ENCODE measurements at regions not wholly inside any gene's neighbourhood (a gene's known extent, or its start where the extent isn't known, plus 50 kb on each side); places are given as distances from the start of the nearest gene placed in this dataset.

DNA sequence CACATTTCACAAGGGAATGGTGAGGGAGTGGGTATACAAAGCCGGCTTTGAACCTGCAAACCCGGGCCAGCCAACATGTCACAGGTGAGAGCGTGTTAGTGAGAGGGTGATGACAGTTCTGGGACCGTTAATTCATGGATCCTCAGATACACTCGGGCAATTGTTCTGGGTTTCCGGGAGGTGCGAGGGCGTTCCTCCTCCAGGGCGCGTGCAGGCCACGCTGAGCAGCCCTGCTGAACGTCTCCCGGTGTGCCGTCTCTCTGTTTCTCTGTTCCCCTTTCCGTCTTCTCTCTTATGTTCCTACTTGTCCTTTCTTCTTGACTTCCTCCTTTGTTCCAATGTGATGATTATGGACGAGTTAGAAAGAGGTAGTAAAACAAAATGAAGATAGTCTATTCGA lies 130.0 kb upstream of the GMDS start:
- no peak overlapping the region for H3K4me3 ChIP-seq (ENCODE audit: low read length)
- no peaks in the 10 kb centered on the region for H4K20me1 ChIP-seq (ENCODE audit: control insufficient read depth, insufficient read depth, low read depth, low read length)
- H3K9me2 ChIP-seq (replicated peaks; ENCODE audit: control insufficient read depth, low read length) = no peaks in the 10 kb centered on the region
- H3K36me3 ChIP-seq (ENCODE audit: control insufficient read depth, low read length) = no peaks in the 10 kb centered on the region
- no peaks in the 10 kb centered on the region for H3K27me3 ChIP-seq (ENCODE audit: control insufficient read depth, low read length)
- H3K4me1 ChIP-seq (ENCODE audit: control insufficient read depth, low read length) = no peaks in the 10 kb centered on the region
- no peaks in the 10 kb centered on the region for H3K79me2 ChIP-seq (ENCODE audit: control insufficient read depth, low read length)
- H3K4me2 ChIP-seq (ENCODE audit: low read length) = no peak overlapping the region
- TF ChIP-seq, protein P1, sequence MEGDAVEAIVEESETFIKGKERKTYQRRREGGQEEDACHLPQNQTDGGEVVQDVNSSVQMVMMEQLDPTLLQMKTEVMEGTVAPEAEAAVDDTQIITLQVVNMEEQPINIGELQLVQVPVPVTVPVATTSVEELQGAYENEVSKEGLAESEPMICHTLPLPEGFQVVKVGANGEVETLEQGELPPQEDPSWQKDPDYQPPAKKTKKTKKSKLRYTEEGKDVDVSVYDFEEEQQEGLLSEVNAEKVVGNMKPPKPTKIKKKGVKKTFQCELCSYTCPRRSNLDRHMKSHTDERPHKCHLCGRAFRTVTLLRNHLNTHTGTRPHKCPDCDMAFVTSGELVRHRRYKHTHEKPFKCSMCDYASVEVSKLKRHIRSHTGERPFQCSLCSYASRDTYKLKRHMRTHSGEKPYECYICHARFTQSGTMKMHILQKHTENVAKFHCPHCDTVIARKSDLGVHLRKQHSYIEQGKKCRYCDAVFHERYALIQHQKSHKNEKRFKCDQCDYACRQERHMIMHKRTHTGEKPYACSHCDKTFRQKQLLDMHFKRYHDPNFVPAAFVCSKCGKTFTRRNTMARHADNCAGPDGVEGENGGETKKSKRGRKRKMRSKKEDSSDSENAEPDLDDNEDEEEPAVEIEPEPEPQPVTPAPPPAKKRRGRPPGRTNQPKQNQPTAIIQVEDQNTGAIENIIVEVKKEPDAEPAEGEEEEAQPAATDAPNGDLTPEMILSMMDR (IDR thresholded peaks at IDR 0.05; ENCODE audit: low read depth, low read length, poor library complexity, severe bottlenecking) = no peak
- TF ChIP-seq EZH2phosphoT487 (IDR thresholded peaks at IDR 0.05; ENCODE audit: borderline replicate concordance, low read length) = no peak
- H3K9me3 ChIP-seq (ENCODE audit: control insufficient read depth, insufficient read depth, low read length) = no peaks in the 10 kb centered on the region
- H3F3A ChIP-seq (ENCODE audit: control insufficient read depth, insufficient read depth) = no peaks in the 10 kb centered on the region
- H3K27ac ChIP-seq (ENCODE audit: low read depth, low read length) = no peak overlapping the region

DNA sequence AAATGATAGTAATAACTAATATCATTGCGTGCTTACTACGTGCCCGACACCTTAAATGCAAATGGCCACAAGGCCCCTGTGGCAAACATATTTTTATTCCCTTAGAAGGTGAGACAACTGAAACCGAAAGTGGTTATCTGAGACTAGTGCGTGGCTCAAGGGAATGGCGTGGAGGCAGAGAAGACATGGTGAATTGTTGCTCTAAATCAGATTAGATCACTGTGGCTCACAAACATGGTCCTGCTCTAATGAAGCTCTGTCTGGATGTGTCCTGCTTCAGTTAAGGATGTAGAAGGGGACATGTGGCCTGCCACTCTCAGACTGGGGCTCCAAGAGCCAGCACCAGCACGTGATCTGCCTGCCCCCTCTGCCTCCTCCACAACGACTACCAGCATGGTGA lies 124.2 kb upstream of the GMDS start:
- Histone ChIP-seq H3K79me2 (ENCODE audit: control insufficient read depth, low read length) (no peaks in the 10 kb centered on the region), H3K4me2 (ENCODE audit: low read length) (no peak overlapping the region), H4K20me1 (ENCODE audit: control insufficient read depth, insufficient read depth, low read depth, low read length) (no peaks in the 10 kb centered on the region), H3K27ac (ENCODE audit: low read depth, low read length) (no peak overlapping the region), H3K9me2 (replicated peaks; ENCODE audit: control insufficient read depth, low read length) (no peaks in the 10 kb centered on the region), H3K27me3 (ENCODE audit: control insufficient read depth, low read length) (no peaks in the 10 kb centered on the region), H3K9me3 (ENCODE audit: control insufficient read depth, insufficient read depth, low read length) (no peaks in the 10 kb centered on the region), H3K4me1 (ENCODE audit: control insufficient read depth, low read length) (no peaks in the 10 kb centered on the region), H3K36me3 (ENCODE audit: control insufficient read depth, low read length) (no peaks in the 10 kb centered on the region), H3F3A (ENCODE audit: control insufficient read depth, insufficient read depth) (no peaks in the 10 kb centered on the region), H3K4me3 (ENCODE audit: low read length) (no peak overlapping the region)
- no peak for TF ChIP-seq EZH2phosphoT487 (IDR thresholded peaks at IDR 0.05; ENCODE audit: borderline replicate concordance, low read length)
- TF ChIP-seq, protein P1 (IDR thresholded peaks at IDR 0.05; ENCODE audit: low read depth, low read length, poor library complexity, severe bottlenecking) = no peak

DNA sequence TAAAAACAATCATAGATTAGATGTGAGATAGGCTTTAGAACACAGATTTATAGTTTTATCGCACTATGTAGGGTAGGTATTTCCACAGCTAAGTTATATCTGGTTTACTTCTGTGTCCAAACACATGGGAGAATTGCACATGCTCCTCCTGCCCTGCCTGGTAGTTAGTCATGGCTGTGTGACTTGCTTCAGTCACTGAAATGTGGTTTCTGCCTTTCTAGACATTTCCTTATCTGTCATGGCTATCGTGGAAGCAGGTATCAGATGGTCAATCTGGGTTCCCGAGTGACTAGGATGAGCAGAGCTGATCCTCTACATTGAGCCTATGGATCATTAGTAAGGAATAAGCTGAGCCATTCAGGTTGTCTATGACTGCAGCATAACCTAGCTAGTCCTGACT lies 117.8 kb upstream of the GMDS start:
- H3K9me3 ChIP-seq (ENCODE audit: control insufficient read depth, insufficient read depth, low read length) = no peaks in the 10 kb centered on the region
- no peak overlapping the region for H3K4me2 ChIP-seq (ENCODE audit: low read length)
- TF ChIP-seq, protein P1 (IDR thresholded peaks at IDR 0.05; ENCODE audit: low read depth, low read length, poor library complexity, severe bottlenecking) = no peak
- no peak for TF ChIP-seq EZH2phosphoT487 (IDR thresholded peaks at IDR 0.05; ENCODE audit: borderline replicate concordance, low read length)
- no peak overlapping the region for H3K4me3 ChIP-seq (ENCODE audit: low read length)
- H3K9me2 ChIP-seq (replicated peaks; ENCODE audit: control insufficient read depth, low read length) = no peaks in the 10 kb centered on the region
- H3K4me1 ChIP-seq (ENCODE audit: control insufficient read depth, low read length) = no peaks in the 10 kb centered on the region
- no peaks in the 10 kb centered on the region for H3K27me3 ChIP-seq (ENCODE audit: control insufficient read depth, low read length)
- no peaks in the 10 kb centered on the region for H4K20me1 ChIP-seq (ENCODE audit: control insufficient read depth, insufficient read depth, low read depth, low read length)
- no peaks in the 10 kb centered on the region for H3K36me3 ChIP-seq (ENCODE audit: control insufficient read depth, low read length)
- no peak overlapping the region for H3K27ac ChIP-seq (ENCODE audit: low read depth, low read length)
- no peaks in the 10 kb centered on the region for H3K79me2 ChIP-seq (ENCODE audit: control insufficient read depth, low read length)
- H3F3A ChIP-seq (ENCODE audit: control insufficient read depth, insufficient read depth) = no peaks in the 10 kb centered on the region

DNA sequence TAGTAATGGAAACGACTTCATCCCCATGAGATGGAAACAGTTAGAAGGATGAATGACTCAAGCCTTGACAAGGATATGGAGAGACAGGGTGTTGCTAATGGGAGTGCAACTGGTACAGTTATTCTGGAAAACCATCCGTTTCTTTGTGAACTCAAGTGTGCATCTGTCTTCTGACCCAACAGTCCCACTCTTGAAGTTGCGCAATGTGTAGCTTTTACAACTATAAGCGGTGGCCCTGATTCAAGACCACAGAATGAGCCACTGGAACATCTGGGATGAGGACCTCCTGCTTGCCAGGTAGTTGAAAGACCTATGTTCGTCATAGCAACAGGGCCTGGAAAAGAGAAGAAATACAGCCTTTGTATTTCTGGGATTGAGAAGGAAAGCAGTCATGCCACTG lies 115.8 kb upstream of the GMDS start:
- Histone ChIP-seq H3K36me3 (ENCODE audit: control insufficient read depth, low read length) (no peaks in the 10 kb centered on the region), H3K4me3 (ENCODE audit: low read length) (no peak overlapping the region), H3K27ac (ENCODE audit: low read depth, low read length) (no peak overlapping the region), H3K79me2 (ENCODE audit: control insufficient read depth, low read length) (no peaks in the 10 kb centered on the region), H3K4me1 (ENCODE audit: control insufficient read depth, low read length) (no peaks in the 10 kb centered on the region), H4K20me1 (ENCODE audit: control insufficient read depth, insufficient read depth, low read depth, low read length) (no peaks in the 10 kb centered on the region), H3K9me3 (ENCODE audit: control insufficient read depth, insufficient read depth, low read length) (no peaks in the 10 kb centered on the region), H3K4me2 (ENCODE audit: low read length) (no peak overlapping the region), H3K27me3 (ENCODE audit: control insufficient read depth, low read length) (no peaks in the 10 kb centered on the region), H3K9me2 (replicated peaks; ENCODE audit: control insufficient read depth, low read length) (no peaks in the 10 kb centered on the region), H3F3A (ENCODE audit: control insufficient read depth, insufficient read depth) (no peaks in the 10 kb centered on the region)
- TF ChIP-seq EZH2phosphoT487 (IDR thresholded peaks at IDR 0.05; ENCODE audit: borderline replicate concordance, low read length) = no peak
- TF ChIP-seq, protein P1 (IDR thresholded peaks at IDR 0.05; ENCODE audit: low read depth, low read length, poor library complexity, severe bottlenecking) = no peak

Measured in DOHH2 (cell line).